ENCODE measurements at regions not wholly inside any gene's neighbourhood (a gene's known extent, or its start where the extent isn't known, plus 50 kb on each side); places are given as distances from the start of the nearest gene placed in this dataset.

- Histone ChIP-seq H3K4me2 (ENCODE audit: insufficient read depth, low read length) (no peak overlapping the region), H3K9ac (ENCODE audit: insufficient read depth in 1 of 2, low read depth in 2 of 2, low read length in 2 of 2) (no peak overlapping the region), H3K36me3 (ENCODE audit: control insufficient read depth, insufficient read depth, low read length) (no peaks in the 10 kb centered on the region), H3K9me3 (replicated peaks; ENCODE audit: control insufficient read depth, insufficient read depth, low read depth, low read length) (no peaks in the 10 kb centered on the region), H3K9me1 (ENCODE audit: control insufficient read depth, insufficient read depth, low read length) (no peaks in the 10 kb centered on the region), H3K27ac (ENCODE audit: extremely low read depth, low read depth, low read length) (no peak overlapping the region), H3K4me1 (replicated peaks in 1 of 2; ENCODE audit: control insufficient read depth in 2 of 2, insufficient read depth in 2 of 2, low read length in 2 of 2) (no peaks in the 10 kb centered on the region), H4K20me1 (replicated peaks; ENCODE audit: control insufficient read depth, insufficient read depth, low read length) (no peaks in the 10 kb centered on the region), H3K27me3 (ENCODE audit: control insufficient read depth in 2 of 2, insufficient read depth in 2 of 2, low read length in 2 of 2) (peaks cover 0 to 7% of the 10 kb centered on the region in 2 experiments; a peak in 2 of 5 replicates), H3K4me3 (no peak overlapping the region), H2AFZ (ENCODE audit: low read depth, low read length) (no peak overlapping the region), H3K79me2 (ENCODE audit: control insufficient read depth, insufficient read depth, low read length) (no peaks in the 10 kb centered on the region)
- CTCF ChIA-PET (ENCODE audit: low intra/inter-chr PET ratio) = no interaction called here
- WGBS (ENCODE audit: insufficient coverage, low coverage, missing lambda C conversion rate) = 0% methylated on average over 5 of the region's 5 CpGs
- no TSS peak for BruUV-seq (replicated peaks)
- no peak for TF ChIP-seq CBFB (CRISPR knock-in tag; IDR thresholded peaks at IDR 0.05)
- no peak for TF ChIP-seq GABPB2 (CRISPR knock-in tag; conservative IDR thresholded peaks at IDR 0.05)
- TF ChIP-seq CBX8 (IDR thresholded peaks at IDR 0.05; ENCODE audit: borderline replicate concordance, extremely low read depth, low read depth, low read length, poor library complexity, severe bottlenecking) = no peak
- TF ChIP-seq PHB (CRISPR knock-in tag; IDR thresholded peaks at IDR 0.05) = no peak
- TF ChIP-seq ZNF699 (CRISPR knock-in tag; IDR thresholded peaks at IDR 0.05; ENCODE audit: insufficient replicate concordance) = no peak
- no peak for TF ChIP-seq CUX1 (CRISPR knock-in tag; IDR thresholded peaks at IDR 0.05)
- ATAC-seq (no peak), DNase-seq (ENCODE audit: extremely low read depth in 1 of 4, low spot score in 3 of 4) (no peak), FAIRE-seq (no peak)
- in situ Hi-C loops (cut with MboI) (no loop called here), intact Hi-C loops (cut with micrococcal nuclease) (no loop called here)
- POLR2A ChIA-PET = no interaction called here
Observed at GRCh38 chr11:110518809-110519514, 89.2 kb downstream of the FDX1 start.
